Activated T-cell treated with anti-CD3 and anti-CD28 coated beads for 24 hours (primary cell): ENCODE measurements at regions not wholly inside any gene's neighbourhood (a gene's known extent, or its start where the extent isn't known, plus 50 kb on each side); places are given as distances from the start of the nearest gene placed in this dataset.

Experiments
- DNase-seq: peaks from one replicate; pipeline ENCODE4 v3.0.0-alpha.2; 2020; ENCODE audit warnings: low read depth

DNA sequence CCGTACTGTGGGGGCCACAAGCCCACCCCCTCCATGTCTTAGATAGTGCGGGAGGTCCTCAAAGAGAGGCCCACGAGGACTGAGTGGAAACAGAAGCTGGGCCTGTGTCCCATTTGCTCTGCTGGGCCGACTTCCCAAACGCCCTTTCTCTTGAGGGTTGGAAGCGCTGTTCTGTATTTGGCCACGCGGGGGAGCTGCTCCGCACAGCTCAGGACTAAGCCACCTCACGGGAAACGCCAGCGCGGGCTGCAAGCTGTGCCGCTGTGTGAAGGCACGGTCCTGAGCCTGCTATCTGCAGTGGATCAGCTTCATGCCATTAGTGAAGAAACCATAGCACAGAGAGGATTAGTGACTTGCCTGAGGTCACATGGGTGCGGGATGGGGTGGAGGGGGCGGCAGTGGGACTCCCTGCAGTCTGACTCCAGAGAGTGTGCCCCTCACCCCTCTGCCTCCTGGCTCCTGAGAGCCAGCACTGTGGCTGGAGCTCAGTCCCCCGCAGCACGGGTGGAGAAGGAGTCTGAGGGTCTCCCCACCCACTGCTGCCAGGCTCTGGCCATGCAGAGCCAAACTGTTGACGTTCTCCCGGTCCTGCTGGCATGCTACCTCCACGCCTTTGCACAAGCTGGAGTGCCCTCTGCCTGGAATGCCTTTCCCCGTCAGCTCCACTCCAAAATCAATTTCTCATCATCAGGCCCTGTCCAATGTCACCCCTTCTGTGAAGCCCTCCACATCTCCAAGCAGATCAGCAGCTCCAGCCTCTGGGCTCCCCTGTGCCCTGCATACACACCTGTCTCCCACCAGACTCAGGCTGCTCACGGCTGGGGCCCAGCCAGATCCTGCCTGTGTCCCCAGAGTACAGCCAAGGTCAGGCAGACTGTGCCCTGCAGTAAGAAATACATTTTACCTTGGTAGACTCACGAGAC is 51.5 kb upstream of the LRRC32 start:
- DNase-seq: peak; percentile 65

DNA sequence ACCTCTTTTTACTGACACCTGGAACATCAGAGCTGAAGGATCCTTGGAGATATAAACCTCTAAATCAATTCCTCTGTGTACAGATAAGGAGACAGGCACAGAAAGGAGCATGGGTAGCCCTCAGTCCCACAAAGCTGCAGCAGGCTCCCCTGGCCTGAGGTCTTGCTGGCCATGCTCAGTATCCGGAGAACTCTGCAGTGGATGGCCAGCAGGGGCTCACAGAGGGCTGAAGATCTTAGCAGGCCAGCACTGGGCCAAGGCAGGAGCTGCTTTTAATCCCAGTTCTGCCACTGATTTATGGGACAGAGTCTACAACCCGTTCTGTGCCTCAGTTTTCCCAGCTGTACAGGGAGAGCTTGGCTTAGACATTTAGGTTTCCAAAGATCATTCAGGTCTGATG is 52.6 kb upstream of the LRRC32 start:
- DNase-seq: no peak

GRCh38 chr11:76723548-76723947 is 53.0 kb upstream of the LRRC32 start:
- DNase-seq: no peak

DNA sequence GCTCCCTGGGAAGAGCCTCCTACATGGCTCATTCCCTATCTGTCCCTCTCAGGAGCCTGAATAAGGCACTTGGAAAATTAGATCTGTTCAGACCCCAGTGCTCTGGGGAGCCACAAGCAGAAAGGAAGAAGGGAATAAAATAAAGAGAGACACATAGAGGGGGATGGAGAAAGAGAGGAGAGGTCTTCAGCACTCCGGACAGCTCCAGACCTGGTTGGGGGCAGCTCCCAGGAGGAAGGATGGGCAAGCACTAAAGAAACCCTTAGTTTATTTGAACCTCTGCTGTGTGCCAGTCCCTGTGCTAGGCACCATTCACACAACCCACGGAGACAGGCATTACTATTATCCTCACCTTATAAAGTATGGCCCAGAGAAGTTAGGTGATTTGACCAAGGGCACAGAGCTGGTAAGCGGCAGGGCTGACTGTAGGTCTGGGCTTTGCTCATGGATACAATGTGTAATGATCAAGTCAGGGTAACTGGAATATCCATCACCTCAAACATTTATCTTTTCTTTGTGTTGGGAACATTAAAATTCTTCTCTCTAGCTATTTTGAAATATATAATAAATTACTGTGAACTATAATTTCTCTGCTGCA is 53.7 kb upstream of the LRRC32 start:
- no peak for DNase-seq

GRCh38 chr11:76728227-76728626 is 54.9 kb upstream of the TSKU start:
- DNase-seq: no peak

DNA sequence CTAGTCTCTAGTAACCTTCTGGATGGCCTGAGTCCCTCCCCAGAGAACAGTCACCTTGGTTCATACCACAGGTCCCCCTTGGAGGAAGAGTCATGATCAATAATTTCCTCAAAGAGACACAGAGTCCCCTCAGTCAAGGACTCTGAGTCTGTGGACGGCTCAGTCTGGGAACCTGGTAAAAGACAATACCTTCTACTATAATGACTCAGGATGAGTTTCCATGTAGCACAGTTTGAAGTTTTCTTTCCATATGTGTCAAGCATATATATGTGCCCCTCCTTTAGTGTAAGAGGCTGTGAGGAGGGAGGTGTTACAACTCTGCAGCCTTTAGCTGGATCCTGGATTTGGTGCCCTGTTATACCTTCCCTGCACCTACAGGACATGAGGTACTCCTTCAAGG is 54.4 kb upstream of the TSKU start:
- no peak for DNase-seq

GRCh38 chr11:76729214-76729613 is 53.9 kb upstream of the TSKU start:
- DNase-seq: no peak

DNA sequence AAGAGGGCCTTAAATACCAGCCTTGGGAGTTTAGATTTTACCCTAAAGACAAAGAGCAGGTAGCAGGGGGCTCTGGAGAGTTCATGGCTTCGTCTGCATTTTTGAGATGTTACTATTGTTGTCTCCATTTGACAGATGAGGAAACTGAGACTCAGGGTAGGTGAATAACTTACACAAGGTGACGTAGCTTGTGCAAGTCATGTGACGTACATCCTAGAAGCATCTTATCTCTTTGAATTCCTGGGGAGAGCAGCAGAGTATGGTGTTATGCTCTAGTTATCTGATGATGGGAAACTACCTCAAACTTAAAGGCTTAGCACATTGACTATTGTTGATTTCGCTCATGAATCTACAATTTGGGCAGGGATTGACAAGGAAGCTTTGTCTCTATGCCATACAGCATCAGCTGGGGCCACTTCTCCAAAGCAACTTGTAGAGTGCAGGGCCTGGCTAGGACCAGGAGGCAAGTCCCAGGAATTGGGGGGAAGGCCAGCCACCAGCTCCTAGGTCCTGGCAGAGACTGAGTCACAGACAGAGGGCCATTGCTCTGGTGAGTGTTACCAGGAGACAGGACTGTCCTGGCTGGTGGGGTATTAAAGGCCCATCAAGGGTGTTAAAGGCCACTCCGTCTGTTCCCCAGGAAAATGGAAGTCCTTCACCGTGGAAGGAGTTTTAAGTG is 52.1 kb upstream of the TSKU start:
- DNase-seq: no peak

- no peak for DNase-seq
Measured at GRCh38 chr11:76732643-76733042, 50.5 kb upstream of the TSKU start.
